ENCODE measurements at regions not wholly inside any gene's neighbourhood (a gene's known extent, or its start where the extent isn't known, plus 50 kb on each side); places are given as distances from the start of the nearest gene placed in this dataset.

GRCh38 chr15:72851586-72851985 is 68.0 kb upstream of the ADPGK start:
- H4K20me1 ChIP-seq (ENCODE audit: insufficient read depth) = no peaks in the 10 kb centered on the region
- H3K4me1 ChIP-seq (replicated peaks; ENCODE audit: insufficient read depth) = no peaks in the 10 kb centered on the region
- ChIA-PET POLR2A (ENCODE audit: unreplicated experiment) (no interaction called here), CTCF (no interaction called here)
- no peak for DNase-seq
- no peak overlapping the region for H3K4me3 ChIP-seq
- H3K27ac ChIP-seq = no peak overlapping the region
- H3K27me3 ChIP-seq (ENCODE audit: insufficient read depth, low read depth) = peaks cover 73% of the 10 kb centered on the region
- no TSS peak for BruUV-seq (replicated peaks)
- no peaks in the 10 kb centered on the region for H3K9me3 ChIP-seq (ENCODE audit: insufficient read depth, low read depth)
- no peaks in the 10 kb centered on the region for H3K79me2 ChIP-seq (ENCODE audit: low read depth)
- intact Hi-C loops (cut with micrococcal nuclease; ENCODE audit: unreplicated experiment) = no loop called here
- no peak overlapping the region for H2AFZ ChIP-seq
- no peaks in the 10 kb centered on the region for H3K36me3 ChIP-seq (ENCODE audit: low read depth)
- H3K4me2 ChIP-seq = no peak overlapping the region
- H3F3A ChIP-seq (ENCODE audit: insufficient read depth, low read depth) = no peaks in the 10 kb centered on the region
- no peak for TF ChIP-seq EZH2 (IDR thresholded peaks at IDR 0.05; ENCODE audit: low read depth)
- no peaks in the 10 kb centered on the region for H3K9me2 ChIP-seq (ENCODE audit: insufficient read depth)

- Histone ChIP-seq H3K4me2 (no peak overlapping the region), H3K9me2 (ENCODE audit: insufficient read depth) (no peaks in the 10 kb centered on the region), H3F3A (ENCODE audit: insufficient read depth, low read depth) (no peaks in the 10 kb centered on the region), H3K27ac (no peak overlapping the region), H3K4me1 (replicated peaks; ENCODE audit: insufficient read depth) (no peaks in the 10 kb centered on the region), H4K20me1 (ENCODE audit: insufficient read depth) (no peaks in the 10 kb centered on the region), H3K4me3 (no peak overlapping the region), H3K9me3 (ENCODE audit: insufficient read depth, low read depth) (no peaks in the 10 kb centered on the region), H2AFZ (no peak overlapping the region), H3K27me3 (ENCODE audit: insufficient read depth, low read depth) (peaks cover 79% of the 10 kb centered on the region), H3K79me2 (ENCODE audit: low read depth) (no peaks in the 10 kb centered on the region), H3K36me3 (ENCODE audit: low read depth) (no peaks in the 10 kb centered on the region)
- POLR2A ChIA-PET (ENCODE audit: unreplicated experiment) = no interaction called here
- DNase-seq = no peak
- BruUV-seq (replicated peaks) = no TSS peak
- intact Hi-C loops (cut with micrococcal nuclease; ENCODE audit: unreplicated experiment) = no loop called here
- TF ChIP-seq CTCF (conservative IDR thresholded peaks at IDR 0.05) (no peak), EZH2 (IDR thresholded peaks at IDR 0.05; ENCODE audit: low read depth) (no peak)
- CTCF ChIA-PET = no interaction called here
These were observed 67.3 kb upstream of the ADPGK start for GRCh38 chr15:72850833-72851232.

- H2AFZ ChIP-seq = no peak overlapping the region
- H3K4me3 ChIP-seq = no peak overlapping the region
- no peaks in the 10 kb centered on the region for H3K4me1 ChIP-seq (replicated peaks; ENCODE audit: insufficient read depth)
- no peak for TF ChIP-seq CTCF (conservative IDR thresholded peaks at IDR 0.05)
- no peak for TF ChIP-seq EZH2 (IDR thresholded peaks at IDR 0.05; ENCODE audit: low read depth)
- no peak for DNase-seq
- no peak overlapping the region for H3K27ac ChIP-seq
- ChIA-PET POLR2A (ENCODE audit: unreplicated experiment) (no interaction called here), CTCF (no interaction called here)
- H4K20me1 ChIP-seq (ENCODE audit: insufficient read depth) = no peaks in the 10 kb centered on the region
- BruUV-seq (replicated peaks) = no TSS peak
- H3K27me3 ChIP-seq (ENCODE audit: insufficient read depth, low read depth) = peaks cover 68% of the 10 kb centered on the region
- H3K36me3 ChIP-seq (ENCODE audit: low read depth) = no peaks in the 10 kb centered on the region
- H3K79me2 ChIP-seq (ENCODE audit: low read depth) = no peaks in the 10 kb centered on the region
- no peaks in the 10 kb centered on the region for H3K9me3 ChIP-seq (ENCODE audit: insufficient read depth, low read depth)
- intact Hi-C loops (cut with micrococcal nuclease; ENCODE audit: unreplicated experiment) = no loop called here
- no peak overlapping the region for H3K4me2 ChIP-seq
- H3F3A ChIP-seq (ENCODE audit: insufficient read depth, low read depth) = no peaks in the 10 kb centered on the region
- H3K9me2 ChIP-seq (ENCODE audit: insufficient read depth) = no peaks in the 10 kb centered on the region
These were observed 64.2 kb upstream of the ADPGK start for GRCh38 chr15:72847806-72848205.

- no peak overlapping the region for H3K4me2 ChIP-seq
- TF ChIP-seq EZH2 (IDR thresholded peaks at IDR 0.05; ENCODE audit: low read depth) = no peak
- no peak for TF ChIP-seq CTCF (conservative IDR thresholded peaks at IDR 0.05)
- CTCF ChIA-PET = no interaction called here
These were observed 63.5 kb upstream of the ADPGK start for GRCh38 chr15:72847033-72847432.

More at GRCh38 chr15:72847033-72847432, 63.5 kb upstream of the ADPGK start:
- intact Hi-C loops (cut with micrococcal nuclease; ENCODE audit: unreplicated experiment) = no loop called here
- no peaks in the 10 kb centered on the region for H3K36me3 ChIP-seq (ENCODE audit: low read depth)
- DNase-seq = no peak
- H3F3A ChIP-seq (ENCODE audit: insufficient read depth, low read depth) = no peaks in the 10 kb centered on the region
- POLR2A ChIA-PET (ENCODE audit: unreplicated experiment) = no interaction called here
- H3K9me2 ChIP-seq (ENCODE audit: insufficient read depth) = no peaks in the 10 kb centered on the region
- H3K4me3 ChIP-seq = no peak overlapping the region
- no peak overlapping the region for H3K27ac ChIP-seq
- H2AFZ ChIP-seq = no peak overlapping the region
- BruUV-seq (replicated peaks) = no TSS peak
- no peaks in the 10 kb centered on the region for H3K9me3 ChIP-seq (ENCODE audit: insufficient read depth, low read depth)
- no peaks in the 10 kb centered on the region for H3K79me2 ChIP-seq (ENCODE audit: low read depth)
- no peaks in the 10 kb centered on the region for H4K20me1 ChIP-seq (ENCODE audit: insufficient read depth)
- no peaks in the 10 kb centered on the region for H3K4me1 ChIP-seq (replicated peaks; ENCODE audit: insufficient read depth)
- peaks cover 65% of the 10 kb centered on the region for H3K27me3 ChIP-seq (ENCODE audit: insufficient read depth, low read depth)
